GM23338 (cell line): ENCODE measurements at regions not wholly inside any gene's neighbourhood (a gene's known extent, or its start where the extent isn't known, plus 50 kb on each side); places are given as distances from the start of the nearest gene placed in this dataset.

Source experiments
- ATAC-seq: fragments of 200-7000 bp; cut with Tn5 transposase; 3 replicates; pipeline ENCODE4 v1.9.1; 2020
- DNase-seq: peaks from one replicate; pipeline ENCODE4 v3.0.0-alpha.2; 2015; ENCODE audit warnings: low spot score
- H2AFZ ChIP-seq: fragments of 200-600 bp; sonication (generic); 2 replicates; pipeline ENCODE4 v1.8.0; 2016; ENCODE audit warnings: antibody characterized with exemption, mild to moderate bottlenecking, moderate library complexity
- H3F3A ChIP-seq: fragments of 200-600 bp; sonication (generic); replicated peaks from 2 replicates; pipeline ENCODE4 v1.8.0; 2017; ENCODE audit warnings: antibody characterized with exemption, mixed run types, low read depth
- H3K27ac ChIP-seq: fragments of 200-600 bp; sonication (generic); 2 replicates; pipeline ENCODE4 v1.6.1; 2016; ENCODE audit warnings: low read depth
- H3K27me3 ChIP-seq: fragments of 200-600 bp; sonication (generic); 2 replicates; pipeline ENCODE4 v1.8.0; 2016; ENCODE audit warnings: mild to moderate bottlenecking, mixed run types, moderate library complexity; ENCODE audit not compliant: insufficient read depth
- H3K36me3 ChIP-seq: fragments of 200-600 bp; sonication (generic); 2 replicates; pipeline ENCODE4 v1.8.0; 2016; ENCODE audit warnings: mild to moderate bottlenecking; ENCODE audit not compliant: insufficient read depth
- H3K4me1 ChIP-seq: fragments of 200-600 bp; sonication (generic); 2 replicates; pipeline ENCODE4 v1.8.0; 2016; ENCODE audit warnings: mild to moderate bottlenecking, moderate library complexity; ENCODE audit not compliant: insufficient read depth
- H3K4me2 ChIP-seq: fragments of 200-600 bp; sonication (generic); 2 replicates; pipeline ENCODE4 v1.7.1; 2017; ENCODE audit warnings: mixed run types
- H3K4me3 ChIP-seq: fragments of 200-600 bp; sonication (generic); 2 replicates; pipeline ENCODE4 v1.6.1; 2016; ENCODE audit warnings: mixed run types
- H3K79me2 ChIP-seq: fragments of 200-600 bp; sonication (generic); replicated peaks from 2 replicates; pipeline ENCODE4 v1.8.0; 2017; ENCODE audit warnings: mild to moderate bottlenecking; ENCODE audit not compliant: insufficient read depth
- H3K9me2 ChIP-seq: fragments of 200-600 bp; sonication (generic); 2 replicates; pipeline ENCODE4 v1.8.0; 2017; ENCODE audit not compliant: insufficient read depth
- H4K20me1 ChIP-seq: fragments of 200-600 bp; sonication (generic); replicated peaks from 2 replicates; pipeline ENCODE4 v1.8.0; 2017; ENCODE audit warnings: mild to moderate bottlenecking; ENCODE audit not compliant: insufficient read depth
- H3K27ac Mint-ChIP-seq: 2 replicates; pipeline ENCODE4 v1.8.0; 2020; ENCODE audit warnings: inconsistent platforms, mild to moderate bottlenecking, moderate library complexity, mixed read lengths
- H3K27me3 Mint-ChIP-seq: 3 replicates; pipeline ENCODE4 v1.8.0; 2022; ENCODE audit warnings: low read depth, mild to moderate bottlenecking, moderate library complexity, mixed read lengths, inconsistent platforms; ENCODE audit not compliant: insufficient read depth, poor library complexity
- H3K36me3 Mint-ChIP-seq: 3 replicates; pipeline ENCODE4 v1.8.0; 2021; ENCODE audit warnings: low read depth, mild to moderate bottlenecking, inconsistent platforms, moderate library complexity, mixed read lengths
- H3K4me1 Mint-ChIP-seq: 3 replicates; pipeline ENCODE4 v1.8.0; 2020; ENCODE audit warnings: mild to moderate bottlenecking, inconsistent platforms, mixed read lengths
- H3K4me3 Mint-ChIP-seq: 3 replicates; pipeline ENCODE4 v1.8.0; 2021; ENCODE audit warnings: moderate library complexity, mild to moderate bottlenecking, inconsistent platforms, mixed read lengths
- H3K9me3 Mint-ChIP-seq: 3 replicates; pipeline ENCODE4 v1.8.0; 2020; ENCODE audit warnings: moderate library complexity, mild to moderate bottlenecking, inconsistent platforms, mixed read lengths
- CREB1 ChIP-seq: fragments of 250-450 bp; sonication (Bioruptor Pico); IDR thresholded peaks from 2 replicates; pipeline ENCODE4 v1.5.0; 2020; ENCODE audit warnings: low read depth, mild to moderate bottlenecking, moderate library complexity
- CTCF ChIP-seq, 2 experiments: fragments of 200-600 bp in 1 of 2; sonication (generic) in 1 of 2; conservative IDR thresholded peaks; 2 replicates each; pipeline versions ENCODE4 v1.5.1 to v1.6.1; 2016 to 2017; ENCODE audit warnings: antibody characterized with exemption in 2 of 2, low read depth in 2 of 2, mild to moderate bottlenecking in 2 of 2, moderate library complexity in 1 of 2
- ETS1 ChIP-seq: IDR thresholded peaks from 2 replicates; pipeline ENCODE4 v1.6.1; 2016; ENCODE audit warnings: antibody characterized with exemption
- EZH2 ChIP-seq: fragments of 200-600 bp; sonication (generic); IDR thresholded peaks from one replicate; pipeline ENCODE4 v1.8.0; 2017; ENCODE audit warnings: antibody characterized with exemption, mild to moderate bottlenecking, low read depth; ENCODE audit not compliant: unreplicated experiment
- EZH2phosphoT487 ChIP-seq: fragments of 200-600 bp; sonication (generic); IDR thresholded peaks from one replicate; pipeline ENCODE4 v1.8.1; 2018; ENCODE audit warnings: antibody characterized with exemption; ENCODE audit not compliant: unreplicated experiment
- JUNB ChIP-seq: IDR thresholded peaks from one replicate; pipeline ENCODE4 v1.6.1; 2016; ENCODE audit warnings: antibody characterized with exemption; ENCODE audit not compliant: unreplicated experiment
- NANOG ChIP-seq: IDR thresholded peaks from 2 replicates; pipeline ENCODE4 v1.6.1; 2016; ENCODE audit warnings: antibody characterized with exemption, borderline replicate concordance
- POLR2AphosphoS5 ChIP-seq: IDR thresholded peaks from 2 replicates; pipeline ENCODE4 v1.6.1; 2016; ENCODE audit warnings: antibody characterized with exemption, low read depth
- STAT1 ChIP-seq: IDR thresholded peaks from one replicate; pipeline ENCODE4 v1.6.1; 2016; ENCODE audit warnings: antibody characterized with exemption; ENCODE audit not compliant: unreplicated experiment
- ZNF114 ChIP-seq: fragments of 250-450 bp; sonication (Bioruptor Pico); IDR thresholded peaks from 2 replicates; pipeline ENCODE4 v1.5.0; 2020; ENCODE audit warnings: mild to moderate bottlenecking, moderate library complexity
- ZNF331 ChIP-seq: fragments of 250-450 bp; sonication (Bioruptor Pico); IDR thresholded peaks from 2 replicates; pipeline ENCODE4 v1.5.0; 2020; ENCODE audit warnings: low read depth, mild to moderate bottlenecking, moderate library complexity
- TF ChIP-seq, protein P1 (sequence below): IDR thresholded peaks from one replicate; pipeline ENCODE4 v1.6.1; 2018; ENCODE audit warnings: antibody characterized with exemption; ENCODE audit not compliant: unreplicated experiment

DNA sequence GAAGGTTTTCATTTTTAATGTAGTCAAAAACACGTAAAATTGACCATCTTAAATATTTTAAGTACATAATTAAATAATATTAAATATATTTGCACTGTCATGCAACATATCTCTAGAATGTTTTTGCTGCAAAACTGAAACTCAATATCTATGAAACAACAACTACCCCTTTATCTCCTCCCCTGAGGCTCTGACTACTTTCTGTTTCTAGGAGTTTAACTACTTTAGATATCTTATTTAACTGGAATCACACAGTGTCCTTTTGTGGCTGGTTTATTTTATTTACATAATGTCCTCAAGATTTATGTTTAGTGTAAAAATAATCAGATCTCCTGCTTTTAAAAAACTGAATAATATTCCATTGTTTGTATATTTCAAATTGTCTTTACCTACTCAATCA is 2003.9 kb downstream of the TP53TG3F start (continued):
- TF ChIP-seq, protein P1, sequence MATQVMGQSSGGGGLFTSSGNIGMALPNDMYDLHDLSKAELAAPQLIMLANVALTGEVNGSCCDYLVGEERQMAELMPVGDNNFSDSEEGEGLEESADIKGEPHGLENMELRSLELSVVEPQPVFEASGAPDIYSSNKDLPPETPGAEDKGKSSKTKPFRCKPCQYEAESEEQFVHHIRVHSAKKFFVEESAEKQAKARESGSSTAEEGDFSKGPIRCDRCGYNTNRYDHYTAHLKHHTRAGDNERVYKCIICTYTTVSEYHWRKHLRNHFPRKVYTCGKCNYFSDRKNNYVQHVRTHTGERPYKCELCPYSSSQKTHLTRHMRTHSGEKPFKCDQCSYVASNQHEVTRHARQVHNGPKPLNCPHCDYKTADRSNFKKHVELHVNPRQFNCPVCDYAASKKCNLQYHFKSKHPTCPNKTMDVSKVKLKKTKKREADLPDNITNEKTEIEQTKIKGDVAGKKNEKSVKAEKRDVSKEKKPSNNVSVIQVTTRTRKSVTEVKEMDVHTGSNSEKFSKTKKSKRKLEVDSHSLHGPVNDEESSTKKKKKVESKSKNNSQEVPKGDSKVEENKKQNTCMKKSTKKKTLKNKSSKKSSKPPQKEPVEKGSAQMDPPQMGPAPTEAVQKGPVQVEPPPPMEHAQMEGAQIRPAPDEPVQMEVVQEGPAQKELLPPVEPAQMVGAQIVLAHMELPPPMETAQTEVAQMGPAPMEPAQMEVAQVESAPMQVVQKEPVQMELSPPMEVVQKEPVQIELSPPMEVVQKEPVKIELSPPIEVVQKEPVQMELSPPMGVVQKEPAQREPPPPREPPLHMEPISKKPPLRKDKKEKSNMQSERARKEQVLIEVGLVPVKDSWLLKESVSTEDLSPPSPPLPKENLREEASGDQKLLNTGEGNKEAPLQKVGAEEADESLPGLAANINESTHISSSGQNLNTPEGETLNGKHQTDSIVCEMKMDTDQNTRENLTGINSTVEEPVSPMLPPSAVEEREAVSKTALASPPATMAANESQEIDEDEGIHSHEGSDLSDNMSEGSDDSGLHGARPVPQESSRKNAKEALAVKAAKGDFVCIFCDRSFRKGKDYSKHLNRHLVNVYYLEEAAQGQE = no peak

DNA sequence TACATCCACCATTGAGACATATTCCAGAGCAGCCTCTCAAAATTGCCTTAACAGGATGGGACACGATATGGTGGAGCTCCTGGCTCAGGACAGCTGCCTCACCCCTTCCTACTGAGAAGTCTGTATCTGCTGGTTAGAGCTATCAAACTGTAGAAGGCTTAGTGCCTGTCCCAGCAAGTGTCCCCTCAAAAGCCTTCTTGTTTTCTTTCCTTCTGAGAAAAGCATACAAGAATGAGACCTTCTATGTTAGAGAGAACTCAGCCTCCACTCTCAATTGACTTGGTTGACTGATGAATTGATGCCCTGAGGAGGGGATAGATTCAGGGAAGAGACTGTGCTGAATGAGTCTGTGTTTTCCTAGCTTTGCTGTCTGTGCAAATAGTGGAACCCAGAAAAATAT is 2020.9 kb downstream of the TP53TG3F start:
- H3K27ac ChIP-seq = no peak overlapping the region
- H3K4me3 ChIP-seq = no peak overlapping the region
- peaks cover 6% of the 10 kb centered on the region; the same call in 1 of the 2 replicates for H3K36me3 ChIP-seq
- ATAC-seq (no peak), DNase-seq (no peak)
- H2AFZ ChIP-seq = no peak overlapping the region
- Mint-ChIP-seq H3K9me3 (peaks cover 83% of the 10 kb centered on the region), H3K27ac (no peak overlapping the region), H3K4me3 (no peak overlapping the region), H3K4me1 (no peaks in the 10 kb centered on the region), H3K27me3 (peaks cover 5% of the 10 kb centered on the region), H3K36me3 (peaks cover 31% of the 10 kb centered on the region)
- H3K27me3 ChIP-seq = no peaks in the 10 kb centered on the region
- H3K4me1 ChIP-seq = no peaks in the 10 kb centered on the region
- H3K9me2 ChIP-seq = no peaks in the 10 kb centered on the region
- no peaks in the 10 kb centered on the region for H3F3A ChIP-seq
- no peaks in the 10 kb centered on the region for H4K20me1 ChIP-seq
- no peak overlapping the region for H3K4me2 ChIP-seq
- no peaks in the 10 kb centered on the region for H3K79me2 ChIP-seq
- TF ChIP-seq POLR2AphosphoS5 (no peak), STAT1 (no peak), ZNF331 (CRISPR knock-in tag) (no peak), ETS1 (no peak), EZH2phosphoT487 (no peak), NANOG (no peak), CREB1 (CRISPR knock-in tag) (no peak), CTCF (conservative IDR thresholded peaks at IDR 0.05; ENCODE audit: low read depth in 2 of 2) (no peak), EZH2 (no peak), ZNF114 (CRISPR knock-in tag) (no peak), JUNB (no peak)
- TF ChIP-seq, protein P1 = no peak
